NT2/D1 (cell line): ENCODE measurements at regions not wholly inside any gene's neighbourhood (a gene's known extent, or its start where the extent isn't known, plus 50 kb on each side); places are given as distances from the start of the nearest gene placed in this dataset.

ENCODE experiments used
- SUZ12 ChIP-seq: IDR thresholded peaks from 2 replicates; pipeline ENCODE4 v1.6.1; 2011; ENCODE audit not compliant: insufficient read length, insufficient read depth; ENCODE audit errors: extremely low read depth
- YY1 ChIP-seq: IDR thresholded peaks from 2 replicates; pipeline ENCODE4 v1.6.1; 2011; ENCODE audit not compliant: insufficient read length, insufficient read depth
- ZNF274 ChIP-seq: IDR thresholded peaks from 2 replicates; pipeline ENCODE4 v1.6.1; 2011; ENCODE audit warnings: mild to moderate bottlenecking, low read depth, low read length

GRCh38 chr5:82329393-82329792, 51.2 kb upstream of the RPS23 start:
- TF ChIP-seq SUZ12, result no peak
- no peak for TF ChIP-seq ZNF274
- no peak for TF ChIP-seq YY1
